ENCODE measurements at regions not wholly inside any gene's neighbourhood (a gene's known extent, or its start where the extent isn't known, plus 50 kb on each side); places are given as distances from the start of the nearest gene placed in this dataset.

DNA sequence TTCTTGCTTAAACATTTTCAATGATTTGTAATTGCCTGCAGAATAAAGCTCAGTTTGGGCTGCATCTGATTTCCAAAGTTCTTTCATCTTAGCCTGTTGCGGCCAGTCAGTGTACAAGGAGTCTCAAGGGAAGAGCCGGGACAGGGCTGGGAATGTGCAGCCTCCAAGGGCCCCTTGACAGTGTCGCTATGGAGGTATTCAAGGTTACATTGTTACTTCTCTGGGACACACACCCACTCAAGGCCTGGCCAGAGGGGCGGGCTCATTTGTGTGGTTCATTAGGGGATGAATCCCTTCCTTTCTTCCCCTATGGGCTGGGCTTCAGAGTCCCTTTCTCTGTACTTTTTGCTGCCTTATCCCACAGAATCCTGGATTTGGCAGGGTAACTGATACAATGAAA, 107.6 kb upstream of the CSF3R start:
- in situ Hi-C loops (cut with MboI; ENCODE audit: low pct_unique_long_range_greater_than_20kb in 2 of 9, low sequenced_read_pairs in 9 of 9, unreplicated experiment in 9 of 9): loop anchor here in 4 of 9 experiments (25.0 kb wide), 3 partner anchors 447 to 847 kb away; partner anchors contain the start of gene GRIK3 (in 3 of the 4)
- peak in 3 of 8 experiments; percentile 6 to 55 (median 21) for ATAC-seq (replicated peaks in 6 of 8)

DNA sequence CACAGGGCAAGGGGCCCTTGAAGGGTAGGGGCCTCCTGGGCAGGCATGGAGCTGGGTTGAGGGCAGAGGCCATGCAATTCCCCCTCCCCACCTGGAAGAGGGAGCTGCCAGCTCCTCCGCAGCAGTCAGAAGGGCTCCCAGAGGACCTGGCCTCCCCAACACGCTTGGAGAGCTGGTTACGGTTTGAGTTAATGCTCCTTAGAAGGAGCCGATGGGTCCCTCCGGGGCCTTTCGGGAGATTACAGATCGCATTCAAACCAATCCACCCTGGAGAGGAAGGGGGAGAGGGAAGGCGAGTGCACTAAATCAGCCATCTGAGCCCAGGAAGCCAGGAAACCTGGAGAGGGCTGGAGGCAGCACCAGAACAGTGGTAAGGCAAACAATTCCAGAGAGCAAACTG, 106.3 kb upstream of the CSF3R start:
- peaks cover 82 to 83% of the 10 kb centered on the region in 2 donors for H3K4me1 ChIP-seq (replicated peaks in 1 of 2)
- peak in 5 of 8 experiments; percentile 7 to 69 (median 19) for ATAC-seq (replicated peaks in 6 of 8)
- 46 to 80% (median 67%) methylated on average over 1 to 8 of the region's 8 CpGs; no CpG with 5 or more reads in 5 of the 10 experiments for WGBS, 10 experiments
- no peak overlapping the region for H3K4me3 ChIP-seq
- in situ Hi-C loops (cut with MboI; ENCODE audit: low pct_unique_long_range_greater_than_20kb in 2 of 9, low sequenced_read_pairs in 9 of 9, unreplicated experiment in 9 of 9): loop anchor here in 4 of 9 experiments (25.0 kb wide), 3 partner anchors 448 to 848 kb away; partner anchors contain the start of gene GRIK3 (in 3 of the 4)
- peak overlapping the region; percentile 53 to 62 for H3K27ac ChIP-seq

More for the DNA sequence above, 107.6 kb upstream of the CSF3R start:
- H3K27ac ChIP-seq: no peak overlapping the region
- 20 to 60% (median 39%) methylated on average over 1 to 4 of the region's 4 CpGs; no CpG with 5 or more reads in 5 of the 10 experiments for WGBS, 10 experiments
- H3K4me1 ChIP-seq (replicated peaks in 1 of 2): peaks cover 77 to 82% of the 10 kb centered on the region in 2 donors
- H3K4me3 ChIP-seq: no peak overlapping the region

DNA sequence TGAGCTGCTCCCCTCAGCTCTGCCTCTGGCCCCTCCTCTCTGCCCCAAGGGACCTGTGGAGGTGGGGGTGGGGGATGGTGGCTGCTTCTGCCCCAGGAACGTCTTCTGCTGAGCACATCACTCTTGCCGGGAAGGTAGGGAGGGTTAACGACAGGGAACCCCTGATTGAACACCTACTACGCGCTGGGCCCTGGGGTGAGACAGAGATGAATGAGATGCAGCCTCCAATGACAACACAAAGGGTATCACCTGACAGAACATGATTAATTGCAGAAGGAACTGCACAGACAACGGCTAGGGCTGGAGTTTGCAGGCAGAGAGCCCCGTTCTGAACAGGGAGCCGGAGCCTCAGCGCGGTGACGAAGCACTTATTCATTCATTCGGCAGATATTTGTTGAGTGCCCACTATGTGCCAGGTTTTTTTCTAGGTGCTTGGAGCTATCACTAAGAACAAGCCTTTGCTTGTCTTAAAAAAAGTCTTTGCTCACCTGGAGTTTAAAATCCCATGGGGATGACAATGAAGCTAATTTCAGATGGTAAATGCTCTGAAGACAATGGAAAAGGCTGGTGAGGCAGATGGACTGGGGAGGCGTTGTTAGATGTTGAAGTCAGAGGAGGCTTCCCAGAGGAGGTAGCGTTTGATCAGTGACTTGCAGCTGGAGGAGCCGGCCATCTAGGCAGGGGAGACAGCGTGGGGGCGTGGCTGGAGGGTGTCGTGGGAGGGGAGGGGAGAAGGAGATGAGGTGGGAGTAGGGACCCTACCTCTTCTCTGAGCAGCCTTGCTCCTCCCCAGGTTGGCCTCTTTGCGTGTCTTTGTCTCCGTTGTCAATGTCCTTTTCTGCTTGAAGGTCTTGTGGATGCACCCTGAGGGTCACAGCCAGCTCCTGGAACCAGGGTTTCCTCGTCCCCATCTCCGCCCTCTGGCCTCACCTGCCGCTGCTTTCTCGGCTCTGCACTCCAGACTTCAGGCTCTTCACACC, 103.1 kb upstream of the CSF3R start:
- 0 to 50% (median 11%) methylated on average over 1 to 15 of the region's 24 CpGs; no CpG with 5 or more reads in 2 of the 10 experiments for WGBS, 10 experiments
- H3K4me3 ChIP-seq: no peak overlapping the region
- H3K27ac ChIP-seq: peak overlapping the region; percentile 45 to 60
- peaks cover 70 to 84% of the 10 kb centered on the region in 2 donors for H3K4me1 ChIP-seq (replicated peaks in 1 of 2)
- peak in 5 of 8 experiments; percentile 66 to 80 (median 76) for ATAC-seq (replicated peaks in 6 of 8)
- in situ Hi-C loops (cut with MboI; ENCODE audit: low pct_unique_long_range_greater_than_20kb in 2 of 9, low sequenced_read_pairs in 9 of 9, unreplicated experiment in 9 of 9): loop anchor here in 4 of 9 experiments (25.0 kb wide), 3 partner anchors 451 to 851 kb away; partner anchors contain the start of gene GRIK3 (in 3 of the 4)

DNA sequence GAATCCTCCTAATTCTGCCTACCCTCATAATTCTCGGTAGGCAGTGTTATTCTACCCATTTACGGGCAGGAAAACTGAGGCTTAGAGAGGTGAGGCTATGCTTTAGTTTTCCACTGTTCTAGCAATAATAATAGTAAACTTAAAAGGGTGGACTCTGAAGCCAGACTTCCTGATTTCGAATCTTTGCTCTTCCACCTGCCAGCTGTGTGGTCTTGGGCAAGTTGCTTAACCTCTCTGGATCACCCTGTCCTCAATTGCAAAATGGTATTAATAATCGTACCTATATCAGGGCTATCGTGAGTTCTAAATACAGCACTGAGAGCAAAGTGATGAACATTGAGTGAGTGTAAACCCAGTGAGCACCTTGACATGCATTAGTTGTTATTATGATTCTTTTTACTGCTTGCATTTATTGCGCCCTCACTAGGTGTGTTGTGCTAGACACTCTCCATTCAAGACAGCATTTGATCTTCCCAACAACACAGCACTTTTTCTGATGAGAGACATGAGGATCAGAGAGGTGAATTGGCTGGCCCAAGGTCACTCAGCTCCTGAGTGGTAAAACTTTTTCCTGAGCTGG, 102.3 kb upstream of the CSF3R start:
- Histone ChIP-seq H3K4me3 (no peak overlapping the region), H3K27ac (no peak overlapping the region), H3K4me1 (replicated peaks in 1 of 2) (peaks cover 61 to 75% of the 10 kb centered on the region in 2 donors)
- 0 to 94% (median 83%) methylated on average over 1 to 6 of the region's 6 CpGs; no CpG with 5 or more reads in 1 of the 10 experiments for WGBS, 10 experiments
- no peak for ATAC-seq (replicated peaks in 6 of 8)
- in situ Hi-C loops (cut with MboI; ENCODE audit: low pct_unique_long_range_greater_than_20kb in 2 of 9, low sequenced_read_pairs in 9 of 9, unreplicated experiment in 9 of 9): loop anchor here in 4 of 9 experiments (25.0 kb wide), 3 partner anchors 452 to 852 kb away; partner anchors contain the start of gene GRIK3 (in 3 of the 4)

DNA sequence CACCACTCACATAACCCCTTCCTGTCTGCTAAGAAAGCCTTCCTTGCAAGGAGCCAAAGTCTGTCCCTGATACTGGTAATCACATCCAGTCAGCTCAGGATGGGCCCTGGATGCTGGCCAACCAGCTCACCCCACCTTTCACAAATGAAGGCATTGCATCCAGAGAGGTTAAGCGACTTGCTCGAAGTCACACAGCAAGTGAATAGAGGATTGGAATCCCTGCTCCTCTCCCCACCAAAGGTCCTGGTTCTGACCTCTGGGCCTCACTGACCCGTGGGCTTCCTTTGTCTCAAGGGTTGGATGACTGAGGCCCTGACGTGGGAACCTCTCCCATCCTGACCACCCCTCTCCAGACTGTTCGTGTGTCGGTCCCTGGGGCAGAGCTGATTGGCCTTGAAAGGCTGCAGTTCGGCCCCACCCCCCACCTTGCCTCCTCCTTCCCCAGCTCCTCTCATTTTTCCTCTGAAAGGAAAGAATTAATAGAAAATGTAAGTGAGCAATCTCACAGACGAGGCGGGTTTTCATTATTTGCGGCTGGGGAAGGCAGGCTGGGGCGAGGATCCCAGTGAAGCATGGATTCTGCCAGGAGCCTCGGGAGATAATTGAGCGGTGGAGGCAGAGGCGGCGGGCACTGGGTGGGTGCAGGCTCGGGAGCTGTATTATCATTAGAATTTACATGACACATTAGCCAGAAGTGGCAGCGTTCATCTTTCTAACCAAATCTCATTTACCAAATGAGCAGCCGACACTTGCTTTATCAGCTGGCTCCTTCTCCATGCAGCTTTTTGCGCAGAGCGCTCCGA, 101.5 kb upstream of the CSF3R start:
- in situ Hi-C loops (cut with MboI; ENCODE audit: low pct_unique_long_range_greater_than_20kb in 2 of 9, low sequenced_read_pairs in 9 of 9, unreplicated experiment in 9 of 9): loop anchor here in 4 of 9 experiments (25.0 kb wide), 3 partner anchors 453 to 853 kb away; partner anchors contain the start of gene GRIK3 (in 3 of the 4)
- peak in 1 of 8 experiments; percentile 4 for ATAC-seq (replicated peaks in 6 of 8)

DNA sequence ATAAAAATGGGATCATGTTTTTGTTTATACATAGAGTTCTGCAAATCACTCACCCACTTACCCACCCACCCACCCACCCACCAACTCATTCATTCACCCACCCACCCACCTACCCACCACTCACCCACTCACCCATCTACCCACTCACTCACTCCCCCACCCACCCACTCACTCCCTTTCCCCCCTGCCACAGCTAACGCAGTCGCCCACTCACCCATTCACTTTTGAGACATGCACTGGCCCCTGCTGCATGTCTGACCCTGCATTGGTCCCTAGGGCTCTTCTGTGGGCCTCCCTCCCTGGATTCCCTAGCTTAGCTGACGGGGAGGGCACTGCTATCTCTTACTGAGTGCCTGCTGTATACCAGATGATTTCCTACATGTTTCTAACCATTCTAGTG, 100.4 kb upstream of the CSF3R start:
- ATAC-seq (replicated peaks in 6 of 8): no peak
- Histone ChIP-seq H3K4me3 (no peak overlapping the region), H3K4me1 (replicated peaks in 1 of 2) (peaks cover 42 to 56% of the 10 kb centered on the region in 2 donors), H3K27ac (no peak overlapping the region)
- WGBS, 10 experiments: 45 to 82% (median 80%) methylated on average over 2 to 3 of the region's 3 CpGs; no CpG with 5 or more reads in 7 of the 10 experiments
- in situ Hi-C loops (cut with MboI; ENCODE audit: low pct_unique_long_range_greater_than_20kb in 2 of 9, low sequenced_read_pairs in 9 of 9, unreplicated experiment in 9 of 9): loop anchor here in 4 of 9 experiments (25.0 kb wide), 3 partner anchors 454 to 854 kb away; partner anchors contain the start of gene GRIK3 (in 3 of the 4)

More for the DNA sequence above, 101.5 kb upstream of the CSF3R start:
- Histone ChIP-seq H3K4me3 (no peak overlapping the region), H3K27ac (peak overlapping the region; percentile 8 to 9), H3K4me1 (replicated peaks in 1 of 2) (peaks cover 53 to 67% of the 10 kb centered on the region in 2 donors)
- WGBS, 10 experiments: 0 to 75% (median 59%) methylated on average over 1 to 15 of the region's 21 CpGs; no CpG with 5 or more reads in 1 of the 10 experiments

DNA sequence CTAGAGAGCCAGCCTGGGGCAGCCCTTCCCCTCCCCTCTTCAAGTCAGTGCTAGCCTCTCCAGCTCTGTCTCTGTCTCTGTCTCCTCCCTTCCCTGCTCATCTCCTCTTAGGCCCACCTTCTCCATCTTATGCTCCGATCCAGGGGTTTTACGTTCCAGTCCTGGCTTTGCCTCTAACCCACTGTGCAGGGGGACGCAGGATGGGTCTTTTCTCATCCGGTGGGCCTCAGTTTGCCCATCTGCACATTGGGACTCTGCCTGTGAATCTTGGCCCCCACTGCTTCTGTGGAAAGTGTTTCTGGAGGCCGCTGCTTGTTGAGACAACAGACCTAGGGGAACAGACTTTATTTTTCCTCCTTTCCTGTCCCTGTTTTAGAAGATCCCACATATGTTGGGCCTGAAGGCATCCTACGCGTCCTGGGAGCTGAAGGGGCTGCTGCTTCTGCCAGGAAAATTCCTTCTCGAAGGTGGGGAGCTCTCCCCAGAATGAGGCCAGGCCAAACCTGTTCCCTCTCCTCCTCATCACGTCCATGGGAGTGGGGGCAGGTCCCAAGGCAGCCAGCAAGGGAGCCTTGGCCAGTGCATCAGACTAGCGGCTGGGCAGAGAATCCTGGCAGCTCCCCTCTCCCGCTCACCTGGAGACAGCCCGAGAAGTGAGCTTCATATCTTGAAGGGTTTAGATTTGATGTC, 99.5 kb upstream of the CSF3R start:
- WGBS, 10 experiments: 20 to 73% (median 67%) methylated on average over 1 to 9 of the region's 12 CpGs; no CpG with 5 or more reads in 3 of the 10 experiments
- no peak overlapping the region for H3K27ac ChIP-seq
- no peak overlapping the region for H3K4me3 ChIP-seq
- in situ Hi-C loops (cut with MboI; ENCODE audit: low pct_unique_long_range_greater_than_20kb in 2 of 9, low sequenced_read_pairs in 9 of 9, unreplicated experiment in 9 of 9): loop anchor here in 4 of 9 experiments (25.0 kb wide), 3 partner anchors 455 to 855 kb away; partner anchors contain the start of gene GRIK3 (in 3 of the 4)
- no peak for ATAC-seq (replicated peaks in 6 of 8)
- peaks cover 34 to 48% of the 10 kb centered on the region in 2 donors for H3K4me1 ChIP-seq (replicated peaks in 1 of 2)

DNA sequence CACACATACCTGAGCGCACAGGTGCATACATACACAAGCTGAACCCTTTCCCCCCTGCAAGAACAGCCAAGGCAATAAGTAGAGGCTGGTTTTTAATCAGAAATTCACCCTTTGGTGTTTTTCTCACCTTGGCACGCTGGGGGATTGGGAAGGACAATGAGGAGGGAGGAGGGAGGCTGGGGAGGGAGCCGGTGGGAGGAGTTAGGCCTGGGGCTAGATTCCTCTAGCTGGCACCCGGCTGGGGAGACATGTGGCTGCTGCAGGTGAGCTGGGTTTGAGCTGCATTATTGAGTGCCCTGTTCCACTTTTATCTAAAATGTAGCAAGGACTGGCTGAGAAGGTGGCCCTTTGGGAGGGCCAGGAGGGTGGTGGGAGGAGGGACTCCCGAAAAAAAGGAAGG, 97.8 kb upstream of the CSF3R start:
- Histone ChIP-seq H3K4me3 (no peak overlapping the region), H3K27ac (no peak overlapping the region), H3K4me1 (replicated peaks in 1 of 2) (peaks cover 28 to 46% of the 10 kb centered on the region in 2 donors)
- in situ Hi-C loops (cut with MboI; ENCODE audit: low pct_unique_long_range_greater_than_20kb in 2 of 9, low sequenced_read_pairs in 9 of 9, unreplicated experiment in 9 of 9): loop anchor here in 4 of 9 experiments (25.0 kb wide), 3 partner anchors 457 to 857 kb away; partner anchors contain the start of gene GRIK3 (in 3 of the 4)
- 63 to 100% (median 75%) methylated on average over 1 to 2 of the region's 5 CpGs; no CpG with 5 or more reads in 7 of the 10 experiments for WGBS, 10 experiments
- ATAC-seq (replicated peaks in 6 of 8): no peak

DNA sequence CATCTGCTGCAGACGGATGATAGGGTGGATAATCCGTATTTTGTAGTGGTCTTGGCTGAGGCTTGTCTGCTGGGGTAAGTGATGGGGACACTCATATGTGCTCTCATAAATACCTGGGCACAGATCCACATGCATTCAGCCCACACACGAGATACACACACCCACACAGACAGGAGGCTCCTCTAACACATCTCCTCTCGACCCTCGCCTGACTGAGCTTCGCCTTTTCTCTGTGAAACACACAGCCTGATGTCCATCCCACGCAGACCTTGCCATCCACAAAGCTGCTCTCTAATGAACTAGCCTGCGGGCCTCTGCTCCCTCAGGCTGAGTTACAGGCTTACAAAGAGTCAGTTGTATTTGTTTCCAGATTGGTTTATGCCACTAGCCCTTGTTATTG, 96.3 kb upstream of the CSF3R start:
- 13 to 100% (median 83%) methylated on average over 1 to 7 of the region's 8 CpGs; no CpG with 5 or more reads in 2 of the 10 experiments for WGBS, 10 experiments
- ATAC-seq (replicated peaks in 6 of 8): no peak
- peaks cover 13 to 33% of the 10 kb centered on the region in 2 donors for H3K4me1 ChIP-seq (replicated peaks in 1 of 2)
- in situ Hi-C loops (cut with MboI; ENCODE audit: low pct_unique_long_range_greater_than_20kb in 2 of 9, low sequenced_read_pairs in 9 of 9, unreplicated experiment in 9 of 9): loop anchor here in 5 of 9 experiments (10.0 to 25.0 kb wide), 4 partner anchors 456 to 858 kb away; partner anchors contain the start of gene GRIK3 (in 5 of the 5)
- H3K27ac ChIP-seq: no peak overlapping the region
- no peak overlapping the region for H3K4me3 ChIP-seq

DNA sequence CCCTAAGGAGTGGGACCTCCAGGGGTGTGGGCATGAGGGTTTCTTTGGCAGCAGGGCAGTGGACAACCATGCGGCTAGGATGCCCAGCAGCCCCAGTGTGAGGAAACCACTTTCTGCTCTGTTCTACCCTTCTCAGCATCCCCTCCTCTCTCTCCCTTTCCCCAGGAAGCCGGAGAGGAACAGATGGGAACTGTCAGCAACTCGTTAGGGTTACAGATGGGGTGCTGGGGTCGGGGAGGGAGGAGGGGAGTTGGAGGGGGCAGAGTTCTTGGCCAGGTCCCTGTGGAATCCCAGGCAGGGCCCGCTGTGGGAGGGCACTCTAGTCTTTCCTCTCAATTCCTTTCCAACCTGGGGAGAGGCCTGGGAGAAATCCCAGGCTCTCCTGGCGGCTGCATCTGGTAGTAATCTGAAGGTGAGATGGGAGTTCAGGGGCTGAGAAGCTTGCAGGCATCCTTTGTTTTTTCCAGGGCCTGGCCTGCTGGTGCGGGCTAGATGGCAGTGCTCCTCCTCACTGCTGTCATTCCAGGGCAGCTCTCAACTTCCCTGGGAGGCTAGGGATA, 93.9 kb upstream of the CSF3R start:
- Histone ChIP-seq H3K4me1 (replicated peaks in 1 of 2) (peaks cover 28 to 38% of the 10 kb centered on the region in 2 donors), H3K4me3 (no peak overlapping the region), H3K27ac (peak overlapping the region; percentile 1 to 2)
- peak in 5 of 8 experiments; percentile 15 to 42 (median 34) for ATAC-seq (replicated peaks in 6 of 8)
- 60 to 83% (median 70%) methylated on average over 1 to 4 of the region's 7 CpGs; no CpG with 5 or more reads in 5 of the 10 experiments for WGBS, 10 experiments
- in situ Hi-C loops (cut with MboI; ENCODE audit: low pct_unique_long_range_greater_than_20kb in 2 of 9, low sequenced_read_pairs in 9 of 9, unreplicated experiment in 9 of 9): loop anchor here in 5 of 9 experiments (10.0 to 25.0 kb wide), 4 partner anchors 458 to 861 kb away; partner anchors contain the start of gene GRIK3 (in 5 of the 5)

DNA sequence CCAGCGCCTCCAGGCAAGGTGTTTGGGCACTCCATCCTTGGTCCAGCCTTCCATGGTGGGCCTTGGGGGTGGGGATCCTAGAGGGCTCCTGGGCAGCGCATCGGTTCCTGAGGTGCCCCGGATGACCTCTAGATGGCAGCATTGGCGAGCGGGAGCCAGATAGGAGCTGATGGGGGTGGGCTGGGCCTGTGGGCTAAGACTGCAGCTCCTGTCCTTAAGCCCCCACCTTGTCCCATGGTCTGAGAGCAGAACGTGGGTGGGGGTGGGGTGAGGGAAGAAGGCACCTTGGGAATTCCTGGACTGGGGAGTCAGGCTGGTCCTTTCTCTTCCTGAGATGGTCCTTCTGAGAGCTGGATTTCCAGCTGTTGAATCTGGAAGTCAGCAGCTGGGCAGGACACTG, 93.4 kb upstream of the CSF3R start:
- peak; percentile 80 to 99 (median 86) for ATAC-seq (replicated peaks in 6 of 8)
- in situ Hi-C loops (cut with MboI; ENCODE audit: low pct_unique_long_range_greater_than_20kb in 2 of 9, low sequenced_read_pairs in 9 of 9, unreplicated experiment in 9 of 9): loop anchor here in 5 of 9 experiments (10.0 to 25.0 kb wide), 4 partner anchors 459 to 861 kb away; partner anchors contain the start of gene GRIK3 (in 5 of the 5)
- peak overlapping the region; percentile 1 to 2 for H3K27ac ChIP-seq
- WGBS, 10 experiments: 0% methylated on average over 1 to 2 of the region's 7 CpGs; no CpG with 5 or more reads in 7 of the 10 experiments
- no peak overlapping the region for H3K4me3 ChIP-seq
- peaks cover 28 to 33% of the 10 kb centered on the region in 2 donors for H3K4me1 ChIP-seq (replicated peaks in 1 of 2)
